ENCODE measurements at regions not wholly inside any gene's neighbourhood (a gene's known extent, or its start where the extent isn't known, plus 50 kb on each side); places are given as distances from the start of the nearest gene placed in this dataset.
"Not testable (repeated sequence)": the region's sequence is repeated elsewhere in the genome, so short reads cannot be mapped to it uniquely, and the experiment has no call there.

DNA sequence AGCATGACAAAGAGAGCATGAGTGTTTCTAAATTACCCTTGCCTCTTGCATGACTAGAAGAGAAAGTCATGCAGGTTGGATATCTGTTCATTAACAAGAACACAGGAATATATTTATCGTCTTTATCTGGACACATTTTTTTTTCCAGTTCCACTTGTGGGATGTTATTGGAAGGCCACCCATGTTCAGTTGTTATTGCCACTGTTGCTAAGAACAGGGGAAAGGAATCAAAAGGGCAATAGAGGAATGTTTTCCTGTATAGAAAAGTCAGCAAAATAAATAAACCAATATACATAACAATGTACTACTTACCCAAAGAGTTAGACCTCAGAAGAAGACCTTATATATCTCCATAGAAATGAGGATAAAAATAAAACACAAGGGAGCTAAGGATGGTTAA, 270.1 kb downstream of the QDPR start:
- Histone ChIP-seq H3K4me3 (no peak overlapping the region), H3K9me3 (no peaks in the 10 kb centered on the region), H3K36me3 (ENCODE audit: low read depth) (no peaks in the 10 kb centered on the region), H3K4me1 (ENCODE audit: low read depth) (no peaks in the 10 kb centered on the region)
- ATAC-seq, result no peak
- DNase-seq, result no peak
- intact Hi-C loops (cut with DNase I, micrococcal nuclease), result no loop called here
- TF ChIP-seq, protein P1, sequence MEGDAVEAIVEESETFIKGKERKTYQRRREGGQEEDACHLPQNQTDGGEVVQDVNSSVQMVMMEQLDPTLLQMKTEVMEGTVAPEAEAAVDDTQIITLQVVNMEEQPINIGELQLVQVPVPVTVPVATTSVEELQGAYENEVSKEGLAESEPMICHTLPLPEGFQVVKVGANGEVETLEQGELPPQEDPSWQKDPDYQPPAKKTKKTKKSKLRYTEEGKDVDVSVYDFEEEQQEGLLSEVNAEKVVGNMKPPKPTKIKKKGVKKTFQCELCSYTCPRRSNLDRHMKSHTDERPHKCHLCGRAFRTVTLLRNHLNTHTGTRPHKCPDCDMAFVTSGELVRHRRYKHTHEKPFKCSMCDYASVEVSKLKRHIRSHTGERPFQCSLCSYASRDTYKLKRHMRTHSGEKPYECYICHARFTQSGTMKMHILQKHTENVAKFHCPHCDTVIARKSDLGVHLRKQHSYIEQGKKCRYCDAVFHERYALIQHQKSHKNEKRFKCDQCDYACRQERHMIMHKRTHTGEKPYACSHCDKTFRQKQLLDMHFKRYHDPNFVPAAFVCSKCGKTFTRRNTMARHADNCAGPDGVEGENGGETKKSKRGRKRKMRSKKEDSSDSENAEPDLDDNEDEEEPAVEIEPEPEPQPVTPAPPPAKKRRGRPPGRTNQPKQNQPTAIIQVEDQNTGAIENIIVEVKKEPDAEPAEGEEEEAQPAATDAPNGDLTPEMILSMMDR (IDR thresholded peaks at IDR 0.05), result no peak

DNA sequence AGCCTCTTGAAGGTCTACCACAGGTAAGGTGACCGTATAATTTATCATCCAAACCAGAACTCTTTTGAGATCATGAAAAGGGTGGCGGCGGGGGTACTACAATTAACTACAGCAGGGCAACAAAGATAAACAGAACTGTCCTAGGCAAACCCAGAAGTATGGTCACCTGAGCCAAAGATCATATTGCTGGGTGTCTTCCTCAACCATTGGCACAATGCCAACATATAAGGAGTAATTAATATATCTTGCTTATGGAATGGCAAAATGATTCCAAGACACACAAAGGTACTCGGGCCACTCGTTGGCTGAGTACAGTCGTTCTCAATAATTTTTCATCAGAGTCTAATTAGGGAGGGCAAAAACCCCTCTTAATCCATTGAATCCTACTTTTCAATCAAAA, 273.3 kb downstream of the QDPR start:
- no peak for ATAC-seq
- H3K9me3 ChIP-seq, result no peaks in the 10 kb centered on the region
- TF ChIP-seq, protein P1 (IDR thresholded peaks at IDR 0.05), result no peak
- intact Hi-C loops (cut with DNase I, micrococcal nuclease), result no loop called here
- no peak overlapping the region for H3K4me3 ChIP-seq
- no peaks in the 10 kb centered on the region for H3K36me3 ChIP-seq (ENCODE audit: low read depth)
- H3K4me1 ChIP-seq (ENCODE audit: low read depth), result no peaks in the 10 kb centered on the region
- DNase-seq, result no peak

DNA sequence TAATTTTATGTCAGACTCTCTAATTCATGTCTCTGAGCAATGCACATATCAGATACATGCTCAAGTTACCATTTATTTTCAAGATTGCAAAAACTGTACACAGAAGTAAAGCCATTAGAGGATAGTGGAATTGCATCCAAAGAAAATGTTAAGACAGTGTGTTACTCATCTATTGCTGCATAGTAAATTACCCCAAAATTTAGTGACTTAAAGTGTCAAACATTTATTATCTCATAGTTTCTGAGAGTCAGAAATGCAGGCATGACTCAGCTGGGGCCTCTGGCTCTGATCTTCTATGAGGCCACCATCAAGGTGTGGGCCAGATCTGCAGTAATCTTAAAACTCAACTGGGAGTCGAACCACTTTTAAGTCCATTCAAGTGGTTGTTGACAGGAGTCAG, 275.2 kb downstream of the QDPR start:
- TF ChIP-seq, protein P1 (IDR thresholded peaks at IDR 0.05), result no peak
- H3K4me3 ChIP-seq, result no peak overlapping the region
- intact Hi-C loops (cut with DNase I, micrococcal nuclease), result no loop called here
- H3K9me3 ChIP-seq, result no peaks in the 10 kb centered on the region
- no peaks in the 10 kb centered on the region for H3K4me1 ChIP-seq (ENCODE audit: low read depth)
- H3K36me3 ChIP-seq (ENCODE audit: low read depth), result no peaks in the 10 kb centered on the region
- ATAC-seq, result no peak
- no peak for DNase-seq

DNA sequence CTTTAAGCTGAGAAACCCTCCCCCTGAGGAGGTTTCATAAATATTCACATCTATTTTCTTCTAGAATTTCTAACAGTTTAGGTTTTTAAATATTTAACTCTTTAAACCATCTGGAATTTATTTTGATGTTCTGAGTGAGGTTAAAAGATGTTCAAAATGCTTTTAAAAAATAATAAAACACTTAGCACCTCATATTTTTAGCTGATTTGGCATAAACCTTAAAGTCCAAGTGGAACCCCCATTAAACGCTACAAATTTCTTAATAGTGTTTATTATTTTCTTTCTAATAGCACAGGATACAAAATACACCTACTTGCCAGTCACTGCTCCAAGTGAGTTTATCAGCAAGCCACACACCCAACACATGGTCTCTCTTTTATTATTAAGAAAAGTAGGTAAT, 277.2 kb downstream of the QDPR start:
- DNase-seq (no peak), ATAC-seq (no peak)
- Histone ChIP-seq H3K36me3 (ENCODE audit: low read depth) (no peaks in the 10 kb centered on the region), H3K9me3 (no peaks in the 10 kb centered on the region), H3K4me3 (no peak overlapping the region), H3K4me1 (ENCODE audit: low read depth) (no peaks in the 10 kb centered on the region)
- intact Hi-C loops (cut with DNase I, micrococcal nuclease), result no loop called here
- TF ChIP-seq, protein P1 (IDR thresholded peaks at IDR 0.05), result no peak

DNA sequence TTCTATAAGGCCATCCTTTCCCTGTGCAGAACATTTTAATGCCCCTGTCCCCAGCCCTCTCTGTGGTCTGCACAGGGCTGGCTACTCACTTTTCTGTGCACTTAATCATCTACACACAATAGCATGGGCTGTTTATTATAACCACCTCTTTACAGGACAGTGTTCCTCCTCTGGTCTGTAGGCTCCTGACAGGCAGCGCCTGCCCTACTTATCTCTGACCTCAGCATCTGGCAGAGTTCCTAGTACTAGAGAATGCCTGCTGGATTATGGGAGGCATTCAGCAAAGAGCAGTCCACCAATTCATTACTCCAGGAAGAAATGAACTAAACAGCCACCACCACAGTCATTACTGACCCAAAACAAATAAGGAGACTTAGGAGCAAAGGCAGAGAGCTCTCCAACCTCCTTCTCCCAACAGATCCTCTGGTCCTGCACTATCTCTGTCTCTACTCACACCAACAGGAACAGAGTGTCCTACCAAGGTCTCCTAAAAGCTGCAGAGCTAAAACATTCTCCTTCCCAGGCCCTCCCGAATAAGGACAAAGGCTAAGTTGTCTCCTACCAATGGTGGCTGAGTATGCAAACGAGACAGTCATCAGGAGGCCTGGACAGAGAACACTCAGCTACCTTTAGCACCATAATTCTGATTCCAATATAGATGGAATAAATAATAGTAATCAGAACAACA, 279.2 kb downstream of the QDPR start:
- ATAC-seq (peak; percentile 13), DNase-seq (peak in 1 of 3 donors; percentile 19)
- H3K9me3 ChIP-seq, result no peaks in the 10 kb centered on the region
- TF ChIP-seq, protein P1 (IDR thresholded peaks at IDR 0.05), result no peak
- H3K36me3 ChIP-seq (ENCODE audit: low read depth), result no peaks in the 10 kb centered on the region
- intact Hi-C loops (cut with DNase I, micrococcal nuclease), result no loop called here
- H3K4me3 ChIP-seq, result no peak overlapping the region
- H3K4me1 ChIP-seq (ENCODE audit: low read depth), result no peaks in the 10 kb centered on the region

DNA sequence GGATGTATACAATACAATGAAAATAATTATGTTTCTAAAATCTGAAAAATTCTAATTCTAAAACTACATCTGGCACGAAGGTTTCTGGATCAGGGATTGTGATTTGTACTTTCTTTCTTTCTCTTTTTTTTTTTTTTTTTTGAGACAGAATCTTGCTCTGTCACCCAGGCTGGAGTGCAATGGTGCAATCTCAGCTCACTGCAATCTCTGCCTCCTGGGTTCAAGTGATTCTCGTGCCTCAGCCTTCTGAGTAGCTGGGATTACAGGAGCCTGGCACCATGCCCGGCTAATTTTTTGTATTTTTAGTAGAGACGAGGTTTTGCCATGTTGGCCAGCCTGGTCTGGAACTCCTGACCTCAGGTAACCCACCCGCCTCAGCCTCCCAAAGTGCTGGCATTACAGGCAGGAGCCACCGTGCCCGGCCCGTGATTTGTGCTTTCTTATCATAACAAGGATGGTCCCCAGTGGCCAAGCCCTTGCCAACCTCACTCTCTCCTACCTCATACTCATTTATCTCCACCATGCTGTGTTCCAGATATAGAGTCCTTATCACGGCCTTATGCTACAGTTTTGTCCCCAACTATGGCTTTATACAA, 279.9 kb downstream of the QDPR start:
- H3K36me3 ChIP-seq (ENCODE audit: low read depth); H3K4me3 ChIP-seq; H3K4me1 ChIP-seq (ENCODE audit: low read depth); H3K9me3 ChIP-seq; DNase-seq; intact Hi-C loops (cut with DNase I, micrococcal nuclease); ATAC-seq: not testable (repeated sequence)

Data from mucosa of descending colon (tissue), 3 donors.